ENCODE measurements at regions not wholly inside any gene's neighbourhood (a gene's known extent, or its start where the extent isn't known, plus 50 kb on each side); places are given as distances from the start of the nearest gene placed in this dataset.
A peak's percentile ranks its signal among the peaks of the same experiment; 100 is the strongest.
"Not testable (repeated sequence)": the region's sequence is repeated elsewhere in the genome, so short reads cannot be mapped to it uniquely, and the experiment has no call there.

DNA sequence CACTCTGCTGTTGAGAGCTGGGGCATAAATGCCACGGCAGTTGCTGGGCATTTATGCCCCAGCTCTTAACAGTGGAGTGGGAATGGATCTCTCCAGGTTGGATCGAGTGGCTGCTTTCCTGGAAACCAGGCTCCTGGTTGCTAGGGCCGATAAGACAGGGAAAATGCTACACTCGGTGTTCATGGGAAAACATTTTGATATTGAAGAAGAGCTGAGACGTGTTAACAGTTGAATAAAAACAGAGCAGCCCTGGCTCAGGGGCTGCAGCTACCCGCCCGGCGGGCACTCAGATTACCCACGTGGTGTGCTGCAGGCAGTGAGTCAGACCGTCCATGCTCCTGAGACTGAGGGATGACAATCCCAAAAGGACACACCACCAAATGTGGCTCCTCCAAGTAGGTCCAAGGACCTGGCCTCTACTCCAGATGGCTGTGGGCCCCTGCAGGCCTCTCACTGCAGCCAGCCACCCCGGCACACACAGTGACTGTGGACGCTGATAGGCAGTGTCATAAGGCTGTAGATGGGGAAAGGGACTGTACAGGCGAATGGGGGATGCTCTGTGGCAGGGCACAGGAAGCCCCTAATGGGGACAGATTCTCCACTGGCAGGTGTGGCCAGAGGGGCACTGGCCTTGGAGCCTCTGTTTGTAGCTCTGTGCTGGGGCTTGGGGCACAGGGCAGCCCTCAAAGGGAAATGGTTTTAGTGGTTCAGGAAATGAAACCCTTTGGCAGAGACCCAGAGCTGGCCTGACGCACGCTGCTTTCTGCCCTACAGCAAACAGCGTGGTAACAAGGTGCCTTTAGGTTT is 237.8 kb downstream of the LY86 start:
- peak; percentile 24 for DNase-seq (ENCODE audit: low read depth)
- no peak overlapping the region for H3K4me3 ChIP-seq (ENCODE audit: low read depth, low read length)
- TF ChIP-seq, protein P1, sequence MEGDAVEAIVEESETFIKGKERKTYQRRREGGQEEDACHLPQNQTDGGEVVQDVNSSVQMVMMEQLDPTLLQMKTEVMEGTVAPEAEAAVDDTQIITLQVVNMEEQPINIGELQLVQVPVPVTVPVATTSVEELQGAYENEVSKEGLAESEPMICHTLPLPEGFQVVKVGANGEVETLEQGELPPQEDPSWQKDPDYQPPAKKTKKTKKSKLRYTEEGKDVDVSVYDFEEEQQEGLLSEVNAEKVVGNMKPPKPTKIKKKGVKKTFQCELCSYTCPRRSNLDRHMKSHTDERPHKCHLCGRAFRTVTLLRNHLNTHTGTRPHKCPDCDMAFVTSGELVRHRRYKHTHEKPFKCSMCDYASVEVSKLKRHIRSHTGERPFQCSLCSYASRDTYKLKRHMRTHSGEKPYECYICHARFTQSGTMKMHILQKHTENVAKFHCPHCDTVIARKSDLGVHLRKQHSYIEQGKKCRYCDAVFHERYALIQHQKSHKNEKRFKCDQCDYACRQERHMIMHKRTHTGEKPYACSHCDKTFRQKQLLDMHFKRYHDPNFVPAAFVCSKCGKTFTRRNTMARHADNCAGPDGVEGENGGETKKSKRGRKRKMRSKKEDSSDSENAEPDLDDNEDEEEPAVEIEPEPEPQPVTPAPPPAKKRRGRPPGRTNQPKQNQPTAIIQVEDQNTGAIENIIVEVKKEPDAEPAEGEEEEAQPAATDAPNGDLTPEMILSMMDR (IDR thresholded peaks at IDR 0.05; ENCODE audit: low read depth, low read length, missing control alignments) = no peak

DNA sequence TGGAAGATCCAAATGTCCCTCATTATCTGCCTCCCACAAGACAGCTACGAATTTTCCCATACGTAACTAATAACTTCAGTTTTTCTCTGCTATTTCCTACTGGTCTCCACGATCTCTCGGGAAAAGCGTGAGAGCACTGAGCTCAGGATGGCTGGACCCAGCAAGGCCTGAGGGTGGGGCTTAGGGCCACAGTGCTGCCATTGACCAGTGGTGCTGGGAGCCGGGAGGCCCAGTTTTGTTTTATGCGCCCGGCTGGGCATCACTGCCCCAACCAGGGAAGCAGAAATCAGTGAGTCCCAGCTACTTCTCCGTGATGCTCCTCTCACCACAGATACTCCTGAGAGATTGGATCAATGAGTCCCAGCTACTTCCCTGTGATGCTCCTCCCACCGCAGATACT is 238.4 kb downstream of the LY86 start:
- H3K4me3 ChIP-seq (ENCODE audit: low read depth, low read length) = no peak overlapping the region
- DNase-seq (ENCODE audit: low read depth) = no peak
- TF ChIP-seq, protein P1 (IDR thresholded peaks at IDR 0.05; ENCODE audit: low read depth, low read length, missing control alignments) = no peak

- H3K4me3 ChIP-seq (ENCODE audit: low read depth, low read length) = no peak overlapping the region
- TF ChIP-seq, protein P1 (IDR thresholded peaks at IDR 0.05; ENCODE audit: low read depth, low read length, missing control alignments) = no peak
- no peak for DNase-seq (ENCODE audit: low read depth)
Observed at GRCh38 chr6:6829872-6830685, 241.6 kb downstream of the LY86 start.

- not testable (repeated sequence) for H3K4me3 ChIP-seq (ENCODE audit: low read depth, low read length); DNase-seq (ENCODE audit: low read depth)
Observed at GRCh38 chr6:6830686-6831063, 242.2 kb downstream of the LY86 start.

- DNase-seq (ENCODE audit: low read depth) = no peak
- no peak overlapping the region for H3K4me3 ChIP-seq (ENCODE audit: low read depth, low read length)
- TF ChIP-seq, protein P1 (IDR thresholded peaks at IDR 0.05; ENCODE audit: low read depth, low read length, missing control alignments) = no peak
Observed at GRCh38 chr6:6832439-6832838, 243.9 kb downstream of the LY86 start.

DNA sequence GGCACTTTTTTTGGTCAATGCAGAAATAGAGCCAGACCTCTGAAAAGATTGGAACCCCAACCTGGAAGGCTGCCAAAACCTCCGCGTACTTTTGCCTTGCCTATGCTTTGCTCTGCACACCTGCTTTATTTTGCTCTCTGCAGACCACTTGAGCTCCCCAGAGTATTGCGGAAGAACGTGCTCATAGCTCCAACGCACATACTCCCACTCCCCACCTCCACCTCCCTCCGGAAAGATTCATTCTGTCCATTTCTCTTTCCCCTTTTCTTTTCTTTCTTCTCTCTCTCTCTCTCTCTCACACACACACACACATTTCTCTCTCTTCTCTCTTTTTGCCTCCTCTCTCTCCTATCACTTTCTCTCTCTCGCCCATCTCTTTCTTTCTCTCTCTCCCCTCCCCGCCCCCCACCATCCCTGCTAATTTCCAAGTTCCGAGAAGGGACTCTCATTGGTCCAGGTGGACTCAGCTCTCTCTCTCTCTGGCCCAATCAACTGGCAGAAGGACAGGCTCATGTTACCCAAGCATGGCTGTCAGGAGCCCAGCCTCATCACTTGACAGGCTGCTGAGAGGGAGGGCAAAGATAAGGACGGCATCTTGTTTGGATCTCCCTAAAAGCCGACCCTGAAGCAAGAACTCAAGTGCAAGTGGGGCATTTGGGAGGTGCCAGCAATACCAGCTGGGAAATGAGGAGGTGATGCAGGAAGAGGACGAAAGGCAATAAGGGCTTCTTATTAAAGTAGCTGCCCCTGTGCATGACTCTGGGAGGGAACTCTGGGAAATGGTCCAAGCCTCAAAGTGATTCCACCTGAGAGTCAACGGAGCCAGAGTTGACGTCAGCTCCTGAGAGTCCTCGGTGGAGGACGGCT is 246.1 kb downstream of the LY86 start:
- no peak overlapping the region for H3K4me3 ChIP-seq (ENCODE audit: low read depth, low read length)
- TF ChIP-seq, protein P1 (IDR thresholded peaks at IDR 0.05; ENCODE audit: low read depth, low read length, missing control alignments) = no peak
- no peak for DNase-seq (ENCODE audit: low read depth)

- no peak for DNase-seq (ENCODE audit: low read depth)
- TF ChIP-seq, protein P1 (IDR thresholded peaks at IDR 0.05; ENCODE audit: low read depth, low read length, missing control alignments) = no peak
- no peak overlapping the region for H3K4me3 ChIP-seq (ENCODE audit: low read depth, low read length)
Observed at GRCh38 chr6:6835223-6835503, 246.6 kb downstream of the LY86 start.
